ENCODE measurements at regions not wholly inside any gene's neighbourhood (a gene's known extent, or its start where the extent isn't known, plus 50 kb on each side); places are given as distances from the start of the nearest gene placed in this dataset.

DNA sequence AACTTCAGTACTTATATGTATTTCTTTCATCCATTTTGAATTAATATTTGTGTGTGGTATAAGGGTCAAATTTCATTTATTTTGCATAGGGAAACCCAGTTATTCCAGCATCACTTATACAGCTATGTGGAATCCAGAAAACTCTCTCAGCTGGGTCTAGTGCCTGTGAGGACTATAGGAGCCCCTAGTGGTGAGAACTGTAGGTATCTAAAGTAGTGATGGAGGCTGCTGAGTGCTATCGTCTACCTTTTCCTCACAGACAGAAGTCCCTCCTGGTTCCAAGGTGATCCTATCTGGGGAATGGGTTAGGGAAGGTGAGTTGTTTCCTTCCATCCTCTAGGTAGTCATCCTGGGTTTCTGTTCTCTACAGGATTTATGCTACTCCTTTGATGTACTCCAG, 352.0 kb upstream of the C1orf87 start:
- POLR2A ChIA-PET: interaction anchor here (0.5 kb wide), 1 partner anchor 42 kb away, joined by 4 read pairs; no protein-coding TSS in a partner anchor
- CTCF ChIA-PET: interaction anchor here (0.9 kb wide), 1 partner anchor 17 kb away, joined by 3 read pairs; no protein-coding TSS in a partner anchor

DNA sequence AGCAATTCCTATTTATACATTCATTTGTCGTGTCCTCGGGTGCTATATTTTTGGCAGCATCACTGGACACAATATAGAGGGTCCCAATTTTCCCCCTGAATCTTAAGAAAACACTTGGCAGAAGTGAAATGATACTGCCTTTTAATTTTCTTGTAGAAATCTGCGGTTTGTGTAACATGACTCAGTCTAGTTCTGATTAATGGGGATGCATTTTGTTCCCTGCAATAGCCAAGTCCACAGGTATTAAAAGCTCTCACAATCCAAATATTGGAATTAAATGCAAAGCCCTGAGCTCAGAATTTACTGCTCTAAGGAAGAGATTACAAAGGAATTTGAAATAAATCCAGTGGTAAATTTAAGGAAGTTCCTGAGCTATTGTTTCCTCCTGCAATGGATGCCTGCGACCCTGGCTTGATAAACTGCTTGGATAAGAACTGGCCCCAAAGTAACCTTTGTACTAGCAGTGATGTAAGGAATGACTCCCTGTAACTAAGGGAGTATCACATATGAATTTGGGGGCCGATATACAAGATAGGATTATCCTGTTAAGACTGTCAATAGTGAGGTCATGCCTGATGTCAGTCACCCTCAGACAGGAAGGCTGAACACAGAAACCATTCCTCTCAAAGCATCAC, 349.7 kb upstream of the C1orf87 start:
- ChIA-PET POLR2A (no interaction called here), CTCF (no interaction called here)

DNA sequence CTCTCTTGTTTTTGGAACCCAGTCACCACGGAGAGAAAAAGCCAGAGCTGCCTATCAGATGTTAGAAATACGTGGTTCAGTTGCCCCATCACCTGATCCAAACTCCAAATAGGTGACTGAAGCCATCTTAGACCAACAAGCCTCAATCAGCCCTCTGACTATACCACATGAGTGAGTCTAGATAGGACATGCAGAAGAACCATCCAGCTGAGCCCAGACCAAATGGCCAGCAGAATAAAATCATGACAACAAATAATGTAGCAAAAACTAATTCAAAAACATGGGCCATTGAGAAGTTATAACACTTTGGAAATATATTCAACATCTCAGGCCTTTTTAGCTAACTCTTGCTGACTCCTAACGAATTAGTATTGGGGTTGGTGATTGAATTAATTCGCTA, 348.4 kb upstream of the C1orf87 start:
- CTCF ChIA-PET: no interaction called here
- POLR2A ChIA-PET: no interaction called here

GRCh38 chr1:60419023-60419422, 345.5 kb upstream of the C1orf87 start:
- CTCF ChIA-PET: no interaction called here

GRCh38 chr1:60415696-60416095, 342.1 kb upstream of the C1orf87 start:
- CTCF ChIA-PET: no interaction called here
- POLR2A ChIA-PET: no interaction called here

More at GRCh38 chr1:60419023-60419422, 345.5 kb upstream of the C1orf87 start:
- POLR2A ChIA-PET: no interaction called here

DNA sequence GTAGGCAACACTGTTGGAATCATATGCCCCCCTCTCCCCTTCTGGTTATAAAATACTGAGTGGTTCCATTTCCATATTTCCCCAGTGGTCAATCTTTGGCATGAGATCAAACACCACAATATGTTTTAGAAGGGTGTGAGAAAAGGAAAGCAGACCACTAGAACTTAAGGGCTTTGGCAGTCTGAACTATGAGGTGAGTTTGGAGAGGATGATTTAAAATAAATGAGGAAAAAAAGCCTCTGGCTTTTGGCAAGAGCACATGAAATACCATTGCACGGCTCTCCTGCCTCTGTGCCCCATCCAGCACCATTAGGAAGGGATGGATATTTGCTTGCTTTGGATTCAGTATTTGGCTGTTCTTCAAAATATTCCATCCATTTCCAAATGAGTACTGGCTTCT, 339.5 kb upstream of the C1orf87 start:
- CTCF ChIA-PET: no interaction called here
- POLR2A ChIA-PET: no interaction called here

- CTCF ChIA-PET: no interaction called here
- POLR2A ChIA-PET: no interaction called here
Observed at GRCh38 chr1:60411591-60411990, 338.0 kb upstream of the C1orf87 start.

DNA sequence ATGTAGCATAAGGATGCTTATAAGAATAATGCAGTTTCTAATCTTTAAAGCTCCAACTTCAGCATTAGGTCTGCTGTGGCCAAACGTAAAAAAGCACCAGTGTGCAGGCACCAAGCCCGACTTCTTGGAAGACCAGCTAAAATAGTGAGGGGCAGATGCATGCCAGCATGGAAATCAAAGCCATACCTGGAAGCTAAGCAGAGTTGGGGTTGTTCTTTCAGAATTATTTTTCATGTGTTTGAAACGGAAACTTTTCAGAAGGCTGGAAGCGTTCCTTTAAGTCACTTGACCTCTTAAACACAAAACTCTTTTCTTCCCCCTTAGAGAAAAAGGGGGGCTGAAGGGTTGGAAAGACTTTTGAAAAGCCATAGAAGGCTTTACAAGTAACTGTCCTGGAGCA, 329.2 kb upstream of the C1orf87 start:
- CTCF ChIA-PET: no interaction called here

DNA sequence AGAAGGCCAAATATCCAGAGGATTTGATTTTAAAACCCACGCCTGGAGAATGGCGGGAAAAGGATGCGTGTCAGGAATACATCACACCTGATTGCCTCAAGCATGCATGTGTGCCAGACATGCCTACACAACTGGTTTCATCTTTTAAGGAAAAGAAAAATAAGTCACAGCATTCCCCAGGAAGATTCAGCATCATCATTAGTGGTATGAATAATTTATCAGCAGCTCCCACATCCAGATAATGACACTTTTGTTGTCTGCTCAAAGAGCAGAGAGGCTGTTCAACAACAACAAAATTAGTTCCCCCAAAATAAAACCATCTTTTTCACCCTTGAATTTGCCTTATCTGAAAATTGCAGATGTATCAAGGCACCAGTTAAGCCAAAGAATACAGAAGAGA, 328.6 kb upstream of the C1orf87 start:
- ChIA-PET CTCF (no interaction called here), POLR2A (no interaction called here)

More for the DNA sequence above, 329.2 kb upstream of the C1orf87 start:
- POLR2A ChIA-PET: no interaction called here

DNA sequence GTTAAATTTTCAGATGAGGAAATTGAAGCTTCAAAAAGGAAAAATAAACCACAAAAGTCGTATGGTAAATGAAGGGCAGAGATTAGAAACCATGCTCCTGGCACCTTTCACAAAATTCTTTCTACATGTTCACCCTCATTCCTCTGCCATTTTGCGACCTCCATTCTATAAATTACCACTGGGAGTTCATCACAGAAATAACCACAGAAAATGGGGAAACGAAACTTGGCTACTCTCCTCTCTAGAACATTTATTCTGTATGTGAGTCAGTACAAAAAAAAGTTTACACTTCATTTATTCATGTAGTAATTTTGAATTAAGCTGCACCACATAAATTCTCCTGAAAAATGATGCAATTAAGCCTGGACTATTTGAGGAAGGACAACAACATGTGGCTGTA, 320.9 kb upstream of the C1orf87 start:
- ChIA-PET CTCF (interaction anchor here (0.5 kb wide), 1 partner anchor 1261 kb away, joined by 4 read pairs; no protein-coding TSS in a partner anchor), POLR2A (no interaction called here)

DNA sequence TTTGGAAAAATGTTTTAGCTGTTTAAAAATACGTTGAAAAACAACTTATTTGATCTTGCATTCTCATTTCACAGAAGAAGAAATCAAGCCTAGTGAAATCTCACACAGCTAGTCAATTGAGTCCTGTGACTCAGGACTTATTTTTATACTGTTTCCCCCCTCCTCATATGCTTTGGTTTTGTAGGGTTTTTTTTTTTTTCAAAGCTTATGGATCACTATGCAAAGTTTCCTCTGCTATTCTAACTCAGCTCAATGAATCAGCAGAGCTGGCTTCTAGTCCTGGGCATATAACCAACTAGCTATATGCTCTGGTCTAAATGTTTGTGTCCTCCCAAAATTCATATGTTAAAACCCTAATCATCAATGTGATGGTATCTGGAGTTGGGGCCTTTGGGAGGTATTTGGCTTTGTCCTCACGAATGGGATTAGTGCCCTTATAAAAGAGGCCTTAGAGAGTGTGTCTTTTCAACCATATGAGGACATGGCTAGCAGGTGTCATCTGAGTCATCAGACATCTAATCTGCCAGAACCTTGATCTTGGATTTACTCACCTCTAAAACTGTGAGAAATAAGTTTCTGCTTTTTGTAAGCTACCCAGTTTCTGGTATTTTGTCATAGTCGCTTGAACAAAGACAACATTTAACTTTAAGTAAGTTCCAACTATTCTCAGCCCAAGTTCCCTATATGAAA, 317.2 kb upstream of the C1orf87 start:
- ChIA-PET CTCF (no interaction called here), POLR2A (no interaction called here)

GRCh38 chr1:60388092-60388987, 314.8 kb upstream of the C1orf87 start:
- POLR2A ChIA-PET: no interaction called here
- CTCF ChIA-PET: no interaction called here

GRCh38 chr1:60387175-60387574, 313.6 kb upstream of the C1orf87 start:
- CTCF ChIA-PET: no interaction called here
- POLR2A ChIA-PET: no interaction called here

DNA sequence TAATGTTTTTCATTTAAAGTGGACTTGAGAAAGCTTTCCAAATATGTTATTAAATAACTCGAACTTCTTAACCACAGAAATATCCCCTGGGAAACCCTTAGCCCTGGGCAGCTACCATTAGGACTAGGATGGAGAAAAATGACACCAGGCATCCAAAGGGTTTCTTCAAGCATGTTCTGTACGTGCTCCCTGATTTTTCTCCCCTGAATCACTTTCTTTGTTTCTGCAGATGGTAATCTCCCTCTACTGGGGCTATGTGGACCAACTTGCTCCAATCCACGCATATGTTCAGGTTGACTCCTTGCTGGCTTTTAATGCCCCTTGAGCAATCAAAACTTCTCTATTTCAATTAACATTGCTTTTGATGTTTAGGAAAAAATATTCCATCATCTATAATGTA, 312.7 kb upstream of the C1orf87 start:
- ChIA-PET POLR2A (no interaction called here), CTCF (no interaction called here)

DNA sequence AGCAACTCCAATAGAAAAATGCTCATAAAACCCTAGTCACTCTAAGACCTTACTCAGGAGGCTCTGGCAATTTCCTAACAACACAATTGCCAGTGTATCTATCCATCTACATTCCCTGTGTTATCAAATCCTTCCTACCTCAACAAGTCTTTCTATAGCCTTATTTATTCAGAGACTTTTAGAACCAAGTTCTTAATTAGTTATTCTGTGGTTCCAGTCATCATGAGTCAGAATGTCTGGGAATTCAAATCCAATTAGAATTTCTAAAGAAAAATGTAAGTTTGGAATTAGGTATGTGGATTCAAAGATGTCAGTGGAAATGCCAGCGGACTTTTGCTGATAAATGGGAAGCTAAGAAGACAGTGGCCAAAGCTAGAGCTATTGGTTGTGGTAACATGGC, 302.6 kb upstream of the C1orf87 start:
- CTCF ChIA-PET: no interaction called here
- POLR2A ChIA-PET: no interaction called here

DNA sequence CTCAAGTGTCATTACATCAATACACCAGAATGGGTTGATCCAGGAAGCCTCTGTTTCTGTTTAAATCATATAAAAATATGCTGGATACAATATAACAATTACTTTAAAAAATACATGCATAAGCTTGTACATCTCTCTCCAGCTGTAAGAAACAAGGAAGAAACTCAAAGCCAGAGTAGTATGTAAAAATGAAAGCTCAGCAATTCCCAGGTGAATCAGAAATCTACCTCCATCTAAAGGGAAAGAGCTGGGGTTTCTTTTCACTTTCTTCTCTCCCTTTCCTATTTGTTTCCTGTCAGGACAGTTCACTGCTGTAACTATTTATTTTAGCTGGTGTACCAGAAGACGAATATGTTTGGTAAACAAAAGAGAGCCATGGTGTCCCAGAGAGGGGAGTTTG, 301.0 kb upstream of the C1orf87 start:
- CTCF ChIA-PET: no interaction called here
- POLR2A ChIA-PET: no interaction called here

- CTCF ChIA-PET: no interaction called here
- POLR2A ChIA-PET: no interaction called here
Observed at GRCh38 chr1:60367532-60367931, 294.0 kb upstream of the C1orf87 start.

GRCh38 chr1:60359431-60359830, 285.9 kb upstream of the C1orf87 start:
- POLR2A ChIA-PET: no interaction called here
- CTCF ChIA-PET: no interaction called here

- ChIA-PET CTCF (no interaction called here), POLR2A (no interaction called here)
Observed at GRCh38 chr1:60350531-60350930, 277.0 kb upstream of the C1orf87 start.

- CTCF ChIA-PET: no interaction called here
- POLR2A ChIA-PET: no interaction called here
Observed at GRCh38 chr1:60348884-60349283, 275.3 kb upstream of the C1orf87 start.

GRCh38 chr1:60345621-60346020, 272.1 kb upstream of the C1orf87 start:
- ChIA-PET CTCF (no interaction called here), POLR2A (no interaction called here)
